OCI-LY7 (cell line): ENCODE measurements at regions not wholly inside any gene's neighbourhood (a gene's known extent, or its start where the extent isn't known, plus 50 kb on each side); places are given as distances from the start of the nearest gene placed in this dataset.

Source experiments
- CTCF ChIP-seq: fragments of 200-600 bp; sonication (generic); conservative IDR thresholded peaks from 2 replicates; pipeline ENCODE4 v1.5.1; 2014; ENCODE audit warnings: mild to moderate bottlenecking, antibody characterized with exemption, low read length, moderate library complexity, mixed read lengths
- EZH2phosphoT487 ChIP-seq: fragments of 200-600 bp; sonication (generic); IDR thresholded peaks from 2 replicates; pipeline ENCODE4 v1.6.1; 2018; ENCODE audit warnings: low read depth, borderline replicate concordance, mild to moderate bottlenecking, mixed run types, antibody characterized with exemption, low read length, moderate library complexity, mixed read lengths

GRCh38 chr4:127528302-127528701, 104.5 kb upstream of the INTU start:
- no peak for TF ChIP-seq CTCF
- TF ChIP-seq EZH2phosphoT487 = no peak
